ENCODE measurements at regions not wholly inside any gene's neighbourhood (a gene's known extent, or its start where the extent isn't known, plus 50 kb on each side); places are given as distances from the start of the nearest gene placed in this dataset.

DNA sequence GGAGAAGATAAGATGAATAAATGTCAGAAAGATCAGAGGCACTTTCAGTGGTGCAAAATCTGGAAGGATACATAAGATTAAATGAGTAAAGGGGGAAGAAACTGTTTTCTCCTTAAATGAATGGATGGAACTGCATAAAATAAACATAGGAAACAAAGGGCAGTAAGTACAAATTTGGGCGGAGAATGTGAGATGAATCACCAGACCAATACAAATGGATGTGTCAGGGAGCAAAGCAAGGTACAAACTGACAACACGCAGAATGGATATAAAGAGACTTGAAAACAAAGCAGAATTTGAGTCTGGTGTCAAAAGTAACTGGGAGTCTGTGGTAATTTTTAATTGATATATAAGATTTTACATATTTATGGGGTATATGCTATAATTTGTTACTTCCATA lies 175.3 kb upstream of the PCDH18 start:
- Histone ChIP-seq H3K27ac (ENCODE audit: insufficient read depth, low read depth, low read length) (no peak overlapping the region), H3K4me2 (ENCODE audit: insufficient read depth, low read length) (no peak overlapping the region), H3K27me3 (ENCODE audit: control insufficient read depth in 2 of 2, insufficient read depth in 2 of 2, low read length in 2 of 2) (no peaks in the 10 kb centered on the region), H3K4me1 (ENCODE audit: control insufficient read depth, extremely low read depth, insufficient read depth, low read length) (no peaks in the 10 kb centered on the region), H4K20me1 (replicated peaks; ENCODE audit: control insufficient read depth, extremely low read depth, insufficient read depth, low read length) (no peaks in the 10 kb centered on the region), H3K4me3 (replicated peaks in 1 of 3; ENCODE audit: insufficient read depth in 1 of 3, low read depth in 1 of 3, low read length in 3 of 3) (no peak overlapping the region), H3K9me3 (replicated peaks; ENCODE audit: control insufficient read depth, insufficient read depth, low read length) (no peaks in the 10 kb centered on the region), H3K36me3 (ENCODE audit: control insufficient read depth in 2 of 2, extremely low read depth in 1 of 2, insufficient read depth in 2 of 2, low read length in 2 of 2) (no peaks in the 10 kb centered on the region), H3K79me2 (ENCODE audit: control insufficient read depth, insufficient read depth, low read length) (no peaks in the 10 kb centered on the region), H3K9ac (replicated peaks; ENCODE audit: extremely low read depth, insufficient read depth, low read length) (no peak overlapping the region), H3K9me1 (replicated peaks; ENCODE audit: control insufficient read depth, extremely low read depth, insufficient read depth, low read length) (no peaks in the 10 kb centered on the region), H2AFZ (ENCODE audit: low read depth, low read length) (no peak overlapping the region)
- FAIRE-seq = no peak
- peak; percentile 9 for TF ChIP-seq FOS (IDR thresholded peaks at IDR 0.05; ENCODE audit: borderline replicate concordance, insufficient read depth, low read length)
- no peak for TF ChIP-seq JUN (IDR thresholded peaks at IDR 0.05; ENCODE audit: borderline replicate concordance, insufficient read depth, insufficient read length, low read depth)
- intact Hi-C loops (cut with micrococcal nuclease) (no loop called here), dilution Hi-C loops (cut with MboI; ENCODE audit: extremely low pct_ligation_motif_present, low sequenced_read_pairs) (no loop called here)
- DNase-seq (ENCODE audit: low read depth, low spot score) = peak; percentile 40
- ChIA-PET CTCF (interaction anchor here (1.6 kb wide), 1 partner anchor 13 kb away, joined by 3 read pairs; no protein-coding TSS in a partner anchor), POLR2A (no interaction called here)
- no TSS peak for BruUV-seq (replicated peaks)

DNA sequence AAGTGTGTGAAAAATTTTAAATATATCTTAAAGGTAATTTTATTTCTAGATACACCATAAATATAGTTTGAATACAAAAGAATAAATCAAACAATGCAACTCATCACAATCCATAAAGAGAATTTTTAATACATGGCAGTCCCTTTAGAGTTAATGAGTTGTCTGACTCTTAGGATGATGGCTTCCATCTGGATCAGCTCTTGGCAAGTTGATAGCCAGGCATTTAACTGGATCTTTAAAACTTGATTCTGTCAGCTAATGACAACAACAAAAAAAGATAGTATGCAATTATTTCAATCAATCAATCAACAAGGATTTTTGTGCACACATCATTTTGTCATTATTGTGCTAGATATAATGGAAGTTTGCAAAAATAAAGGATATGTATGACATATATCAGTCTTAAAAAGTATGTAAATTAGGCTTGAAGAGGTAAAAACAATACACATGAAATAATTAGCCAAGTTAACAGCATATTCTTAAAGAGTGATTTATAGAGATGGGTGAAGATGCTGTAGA lies 174.9 kb upstream of the PCDH18 start:
- Histone ChIP-seq H3K9ac (replicated peaks; ENCODE audit: extremely low read depth, insufficient read depth, low read length) (no peak overlapping the region), H3K9me3 (replicated peaks; ENCODE audit: control insufficient read depth, insufficient read depth, low read length) (no peaks in the 10 kb centered on the region), H3K79me2 (ENCODE audit: control insufficient read depth, insufficient read depth, low read length) (no peaks in the 10 kb centered on the region), H3K27ac (ENCODE audit: insufficient read depth, low read depth, low read length) (no peak overlapping the region), H3K9me1 (replicated peaks; ENCODE audit: control insufficient read depth, extremely low read depth, insufficient read depth, low read length) (no peaks in the 10 kb centered on the region), H3K4me3 (replicated peaks in 1 of 3; ENCODE audit: insufficient read depth in 1 of 3, low read depth in 1 of 3, low read length in 3 of 3) (no peak overlapping the region), H3K4me2 (ENCODE audit: insufficient read depth, low read length) (no peak overlapping the region), H3K27me3 (ENCODE audit: control insufficient read depth in 2 of 2, insufficient read depth in 2 of 2, low read length in 2 of 2) (no peaks in the 10 kb centered on the region), H2AFZ (ENCODE audit: low read depth, low read length) (no peak overlapping the region), H4K20me1 (replicated peaks; ENCODE audit: control insufficient read depth, extremely low read depth, insufficient read depth, low read length) (no peaks in the 10 kb centered on the region), H3K4me1 (ENCODE audit: control insufficient read depth, extremely low read depth, insufficient read depth, low read length) (no peaks in the 10 kb centered on the region), H3K36me3 (ENCODE audit: control insufficient read depth in 2 of 2, extremely low read depth in 1 of 2, insufficient read depth in 2 of 2, low read length in 2 of 2) (no peaks in the 10 kb centered on the region)
- dilution Hi-C loops (cut with MboI; ENCODE audit: extremely low pct_ligation_motif_present, low sequenced_read_pairs) = no loop called here
- BruUV-seq (replicated peaks) = no TSS peak
- intact Hi-C loops (cut with micrococcal nuclease) = no loop called here
- DNase-seq (ENCODE audit: low read depth, low spot score) (no peak), FAIRE-seq (no peak)
- ChIA-PET CTCF (interaction anchor here (1.6 kb wide), 1 partner anchor 14 kb away, joined by 3 read pairs; no protein-coding TSS in a partner anchor), POLR2A (no interaction called here)
- TF ChIP-seq POLR2A (IDR thresholded peaks at IDR 0.05; ENCODE audit: low read depth, low read length) (no peak), GATA2 (IDR thresholded peaks at IDR 0.05; ENCODE audit: insufficient read depth, insufficient read length, low read depth, low read length) (no peak), MYC (IDR thresholded peaks at IDR 0.05; ENCODE audit: low read depth, low read length) (no peak), EZH2 (IDR thresholded peaks at IDR 0.05; ENCODE audit: borderline replicate concordance, low read depth, low read length, severe bottlenecking) (no peak), POLR2AphosphoS5 (IDR thresholded peaks at IDR 0.05; ENCODE audit: insufficient read depth, low read depth, low read length) (no peak), FOS (IDR thresholded peaks at IDR 0.05; ENCODE audit: borderline replicate concordance, insufficient read depth, low read length) (no peak), JUN (IDR thresholded peaks at IDR 0.05; ENCODE audit: borderline replicate concordance, insufficient read depth, insufficient read length, low read depth) (no peak)
- TF ChIP-seq, protein P1, sequence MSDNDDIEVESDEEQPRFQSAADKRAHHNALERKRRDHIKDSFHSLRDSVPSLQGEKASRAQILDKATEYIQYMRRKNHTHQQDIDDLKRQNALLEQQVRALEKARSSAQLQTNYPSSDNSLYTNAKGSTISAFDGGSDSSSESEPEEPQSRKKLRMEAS (IDR thresholded peaks at IDR 0.05; ENCODE audit: insufficient read depth, insufficient read length) = no peak
- TF ChIP-seq, protein P2, sequence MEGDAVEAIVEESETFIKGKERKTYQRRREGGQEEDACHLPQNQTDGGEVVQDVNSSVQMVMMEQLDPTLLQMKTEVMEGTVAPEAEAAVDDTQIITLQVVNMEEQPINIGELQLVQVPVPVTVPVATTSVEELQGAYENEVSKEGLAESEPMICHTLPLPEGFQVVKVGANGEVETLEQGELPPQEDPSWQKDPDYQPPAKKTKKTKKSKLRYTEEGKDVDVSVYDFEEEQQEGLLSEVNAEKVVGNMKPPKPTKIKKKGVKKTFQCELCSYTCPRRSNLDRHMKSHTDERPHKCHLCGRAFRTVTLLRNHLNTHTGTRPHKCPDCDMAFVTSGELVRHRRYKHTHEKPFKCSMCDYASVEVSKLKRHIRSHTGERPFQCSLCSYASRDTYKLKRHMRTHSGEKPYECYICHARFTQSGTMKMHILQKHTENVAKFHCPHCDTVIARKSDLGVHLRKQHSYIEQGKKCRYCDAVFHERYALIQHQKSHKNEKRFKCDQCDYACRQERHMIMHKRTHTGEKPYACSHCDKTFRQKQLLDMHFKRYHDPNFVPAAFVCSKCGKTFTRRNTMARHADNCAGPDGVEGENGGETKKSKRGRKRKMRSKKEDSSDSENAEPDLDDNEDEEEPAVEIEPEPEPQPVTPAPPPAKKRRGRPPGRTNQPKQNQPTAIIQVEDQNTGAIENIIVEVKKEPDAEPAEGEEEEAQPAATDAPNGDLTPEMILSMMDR (IDR thresholded peaks at IDR 0.05; ENCODE audit: extremely low read depth in 1 of 2, insufficient read depth in 1 of 2, low read depth in 1 of 2, low read length in 2 of 2) = no peak

All from endothelial cell of umbilical vein (primary cell).